GM19438 (cell line): ENCODE measurements at regions not wholly inside any gene's neighbourhood (a gene's known extent, or its start where the extent isn't known, plus 50 kb on each side); places are given as distances from the start of the nearest gene placed in this dataset.
"Not testable (repeated sequence)": the region's sequence is repeated elsewhere in the genome, so short reads cannot be mapped to it uniquely, and the experiment has no call there.

ENCODE experiments used
- ATAC-seq: cut with Tn5 transposase; IDR thresholded peaks from one replicate; pipeline ENCODE4 v1.9.1; 2021; ENCODE audit warnings: low read depth; ENCODE audit not compliant: unreplicated experiment

DNA sequence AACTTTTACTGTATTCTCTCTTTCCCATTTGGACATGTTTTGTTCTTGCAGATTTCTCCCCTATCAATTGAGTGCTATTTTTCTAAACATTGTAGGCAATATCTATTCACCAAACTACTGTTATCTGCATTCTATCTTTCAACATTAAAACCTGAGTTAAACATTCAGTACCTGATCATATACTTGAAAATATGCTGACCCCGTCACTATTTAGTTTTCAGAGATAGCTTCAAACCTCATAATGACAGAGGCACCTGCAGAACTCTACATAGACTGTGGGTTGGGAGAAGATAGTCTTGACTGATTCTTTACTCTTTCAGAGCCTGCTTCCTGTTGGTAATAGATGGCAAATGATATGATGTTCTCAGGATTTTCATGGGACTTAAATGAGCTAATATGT lies 965.7 kb upstream of the GOT2 start:
- no peak for ATAC-seq

DNA sequence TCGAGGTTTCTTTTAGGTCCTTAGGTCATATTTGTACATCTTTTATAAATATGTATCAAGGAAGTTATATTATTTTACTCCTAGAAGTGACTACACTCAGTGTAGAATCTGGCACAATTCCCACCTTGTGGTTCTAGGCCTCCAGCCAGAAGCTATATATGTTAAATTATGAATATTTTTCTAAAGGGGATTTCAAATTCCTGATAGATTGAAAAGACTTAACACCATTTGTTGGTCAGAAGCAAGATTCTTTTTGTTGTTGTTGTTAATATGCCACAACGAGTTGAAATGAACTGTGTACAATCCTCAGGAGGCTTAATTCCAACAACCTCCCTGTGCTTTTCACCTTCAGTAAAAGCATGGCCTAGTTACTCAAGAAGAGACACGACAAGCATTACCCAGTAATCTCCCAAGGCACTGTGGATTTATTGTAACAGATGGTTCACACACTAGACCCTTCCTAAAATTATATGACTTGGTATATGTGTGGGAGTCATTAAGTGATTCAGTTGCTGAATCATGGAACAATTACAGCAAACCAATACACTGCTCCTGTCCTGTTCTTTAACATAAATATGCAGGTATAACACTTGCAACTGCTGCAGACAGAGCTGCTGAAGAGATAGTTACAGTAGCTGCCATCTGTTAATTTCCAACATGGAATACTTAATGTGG lies 964.4 kb upstream of the GOT2 start:
- no peak for ATAC-seq

DNA sequence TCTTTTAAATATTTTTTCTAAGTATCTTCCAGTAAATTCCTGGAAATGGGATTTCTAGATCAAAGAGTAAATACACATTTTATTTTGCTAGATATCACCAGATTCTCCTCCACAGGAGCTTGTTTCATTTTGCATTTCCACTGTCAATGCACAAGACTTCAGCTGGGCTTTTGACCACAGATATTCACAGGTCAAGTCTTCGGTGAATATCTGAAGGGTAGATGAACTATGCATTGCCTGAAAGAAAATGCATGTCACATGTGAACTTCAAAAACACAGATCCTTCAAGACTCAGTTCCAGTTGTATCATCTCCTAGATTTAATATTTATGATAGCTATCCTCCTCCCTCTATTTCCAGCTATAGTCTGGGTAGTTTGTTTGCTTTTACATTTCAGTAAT lies 963.6 kb upstream of the GOT2 start:
- no peak for ATAC-seq

DNA sequence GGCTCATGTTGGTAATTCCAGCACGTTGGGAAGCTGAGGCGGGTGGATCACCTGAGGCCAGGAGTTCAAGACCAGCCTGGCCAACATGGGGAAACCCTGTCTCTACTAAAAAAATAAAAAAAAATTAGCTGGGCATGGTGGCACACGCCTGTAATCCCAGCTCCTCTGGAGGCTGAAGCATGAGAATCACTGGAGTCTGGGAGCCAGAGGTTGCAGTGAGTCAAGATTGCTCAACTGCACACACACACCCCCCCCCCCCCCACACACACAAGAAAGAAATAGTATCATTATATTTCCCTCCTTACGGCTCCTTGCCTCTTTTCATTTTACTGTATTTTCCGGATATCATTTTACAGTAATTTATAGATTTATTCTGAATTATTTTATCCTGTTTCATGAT lies 963.1 kb upstream of the GOT2 start:
- ATAC-seq: no peak

DNA sequence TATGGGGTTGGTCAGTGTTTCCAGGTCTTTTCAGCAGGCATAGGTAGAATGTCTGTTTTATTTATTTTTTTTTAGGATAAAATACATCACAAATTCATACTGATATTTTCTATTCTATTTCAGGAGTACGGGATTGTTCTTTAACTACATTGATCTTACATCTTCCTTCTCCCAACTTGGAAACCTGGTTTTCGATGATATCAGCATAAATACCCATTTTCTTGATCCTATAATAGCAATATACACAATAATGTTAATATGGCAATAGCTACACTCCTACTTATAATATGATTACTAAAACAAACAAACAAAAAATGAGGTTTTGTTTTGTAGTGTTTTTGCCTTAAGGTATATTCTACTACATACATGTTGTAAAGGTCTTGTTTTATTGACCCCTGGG lies 962.4 kb upstream of the GOT2 start:
- no peak for ATAC-seq

DNA sequence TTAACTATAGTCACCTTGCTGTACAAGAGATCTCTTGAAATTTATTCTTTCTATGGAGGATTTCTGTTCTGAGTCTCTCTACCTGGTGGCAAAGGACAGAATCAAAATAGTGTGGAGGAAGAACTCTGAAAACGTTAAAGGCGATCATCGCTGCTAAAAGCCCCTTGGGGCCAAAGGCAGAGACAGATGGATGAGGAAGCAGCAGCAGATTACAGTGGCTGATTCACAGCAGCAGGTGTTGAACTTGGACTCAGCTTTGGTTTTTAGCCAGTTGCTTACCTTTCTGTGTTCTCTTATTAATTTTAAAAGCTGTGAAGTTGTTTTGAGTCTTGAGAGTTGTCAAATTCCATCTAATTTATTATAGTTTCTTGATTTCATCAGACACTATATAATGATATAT lies 956.1 kb upstream of the GOT2 start:
- ATAC-seq: no peak

DNA sequence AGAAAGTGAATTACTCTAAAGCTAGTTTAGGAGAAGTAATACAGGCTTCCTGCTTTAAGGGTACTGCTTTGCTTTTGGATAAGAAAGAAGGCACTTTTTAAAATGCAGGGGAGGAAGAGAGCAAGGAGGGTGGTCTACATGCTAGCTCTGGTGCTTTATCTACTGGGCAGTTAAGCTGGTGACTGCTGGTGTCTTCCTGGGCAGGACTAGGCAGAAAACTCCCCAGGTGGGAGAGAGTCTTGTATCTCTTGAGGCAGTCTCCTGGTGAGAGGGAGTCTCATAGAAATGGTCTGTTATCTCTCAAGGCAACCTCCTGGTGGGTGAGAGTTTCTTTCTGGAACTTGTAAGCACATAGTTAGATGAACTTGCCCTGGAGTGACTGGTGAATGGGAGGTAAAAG lies 953.9 kb upstream of the GOT2 start:
- ATAC-seq: no peak

DNA sequence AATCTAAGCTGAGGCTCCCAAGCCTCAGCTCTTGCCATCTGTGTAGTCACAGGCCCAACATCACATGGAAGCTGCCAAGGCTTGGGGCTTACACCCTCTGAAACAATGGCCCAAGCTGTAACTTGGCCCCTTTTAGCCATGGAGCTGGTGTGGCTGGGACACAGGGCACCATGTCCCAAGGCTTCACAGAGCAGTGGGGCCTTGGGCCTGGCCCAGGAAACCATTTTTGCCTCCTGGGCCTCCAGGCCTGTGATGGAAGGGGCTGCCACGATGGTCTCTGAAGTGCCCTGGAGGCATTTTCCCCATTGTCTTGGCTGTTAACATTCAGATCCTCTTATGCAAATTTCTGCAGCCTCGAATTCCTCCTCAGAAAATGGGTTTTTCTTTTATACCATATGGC lies 952.3 kb upstream of the GOT2 start:
- ATAC-seq: no peak

DNA sequence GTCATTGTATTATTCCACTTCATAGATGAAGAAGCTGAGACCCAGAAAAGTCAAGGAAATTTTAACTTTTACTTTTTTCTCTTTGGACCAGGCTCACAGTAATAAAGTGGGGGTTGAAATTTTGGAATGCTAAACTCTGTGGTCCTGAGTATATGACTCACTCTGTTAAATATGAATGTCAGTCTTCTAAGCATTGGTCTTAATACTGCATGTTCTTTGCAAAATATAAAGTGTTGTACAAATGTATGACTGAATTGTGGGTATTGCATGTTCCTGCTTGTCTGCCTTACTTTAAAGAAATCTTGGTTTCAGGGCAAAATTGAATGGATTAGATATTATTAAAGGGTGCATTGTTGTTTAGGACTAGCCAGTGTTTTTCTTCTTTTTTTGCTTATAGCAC lies 950.8 kb upstream of the GOT2 start:
- no peak for ATAC-seq

DNA sequence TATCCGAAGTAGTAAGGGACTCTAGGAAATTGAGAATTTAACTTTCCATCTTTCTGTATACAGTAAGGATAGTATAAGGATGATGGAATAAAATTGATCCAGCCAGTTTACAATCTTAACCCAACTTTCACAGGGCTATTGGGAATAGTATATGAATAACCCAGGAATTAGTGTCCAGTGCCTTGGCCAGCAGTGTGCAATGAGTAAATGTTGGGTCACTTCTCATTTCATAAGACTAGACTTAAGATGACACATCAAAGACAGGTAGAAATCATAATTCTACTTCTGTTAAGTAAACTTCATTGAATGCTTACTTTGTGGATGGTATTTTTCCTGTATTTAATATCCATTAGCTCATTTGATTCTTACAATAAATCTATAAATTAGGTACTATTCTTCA lies 949.6 kb upstream of the GOT2 start:
- ATAC-seq: no peak

DNA sequence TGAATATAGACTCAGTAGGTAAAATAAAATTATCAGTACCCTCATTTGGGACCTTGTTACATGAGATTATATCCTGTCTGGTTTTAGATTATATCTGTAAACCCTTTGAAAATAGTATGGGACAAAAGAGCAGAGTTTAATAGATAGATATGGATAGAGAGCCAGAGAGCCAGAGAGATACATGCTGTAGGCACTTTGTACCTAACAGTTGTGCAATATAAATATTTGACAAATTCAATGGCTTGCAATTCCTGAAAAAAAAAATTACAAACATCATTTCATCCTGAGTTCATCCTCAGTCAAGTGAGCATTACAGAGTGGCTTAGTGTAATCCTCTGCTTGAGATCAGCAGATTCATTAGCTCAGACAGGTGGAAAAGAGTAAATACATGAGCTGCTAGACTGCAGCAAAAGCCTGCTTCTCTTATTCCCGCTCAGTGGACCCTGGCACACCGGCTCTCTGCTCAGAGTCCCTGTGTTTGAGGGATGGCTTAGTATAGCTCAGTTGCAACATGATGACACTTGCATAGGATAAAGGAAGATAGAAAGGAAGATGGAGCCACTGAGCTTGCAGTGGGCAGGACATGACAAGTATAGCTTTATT lies 931.6 kb upstream of the GOT2 start:
- ATAC-seq: no peak

DNA sequence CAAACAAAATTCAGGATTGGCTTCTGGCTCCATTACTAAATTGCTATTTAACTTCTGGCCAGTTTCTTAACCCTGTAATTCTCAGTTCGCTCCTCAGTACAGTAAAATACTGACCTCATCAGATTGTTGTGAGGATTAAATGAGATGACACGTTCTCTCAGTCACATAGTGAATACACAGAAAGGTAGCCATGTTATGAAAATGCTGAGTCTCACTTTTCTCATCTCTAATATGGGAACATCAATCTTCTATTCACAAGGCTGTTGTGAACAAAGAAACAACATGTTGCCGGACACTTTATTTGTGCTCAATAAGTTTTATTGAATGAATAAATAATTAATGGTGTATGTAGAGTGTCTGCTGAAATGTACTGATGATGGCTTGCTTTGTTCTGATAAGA lies 924.5 kb upstream of the GOT2 start:
- ATAC-seq: no peak

DNA sequence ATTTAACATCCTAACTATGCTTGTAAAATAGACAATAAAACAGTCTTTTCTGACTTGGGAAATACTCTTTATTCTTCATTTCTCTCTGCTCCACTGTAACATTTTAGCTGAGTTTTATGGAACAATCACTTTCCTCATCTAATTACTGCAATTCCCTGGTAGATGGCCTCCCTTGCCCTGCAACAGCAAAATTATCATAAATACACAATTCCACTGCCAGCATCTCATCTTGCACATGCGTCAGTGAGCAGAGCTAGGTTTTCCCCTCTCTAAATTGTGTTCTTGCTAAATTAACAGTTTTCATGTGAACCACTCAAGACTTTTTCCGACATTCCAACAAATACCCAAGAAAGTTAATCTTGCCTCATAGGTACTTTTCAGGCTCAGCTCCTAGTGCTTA lies 920.9 kb upstream of the GOT2 start:
- ATAC-seq: no peak

DNA sequence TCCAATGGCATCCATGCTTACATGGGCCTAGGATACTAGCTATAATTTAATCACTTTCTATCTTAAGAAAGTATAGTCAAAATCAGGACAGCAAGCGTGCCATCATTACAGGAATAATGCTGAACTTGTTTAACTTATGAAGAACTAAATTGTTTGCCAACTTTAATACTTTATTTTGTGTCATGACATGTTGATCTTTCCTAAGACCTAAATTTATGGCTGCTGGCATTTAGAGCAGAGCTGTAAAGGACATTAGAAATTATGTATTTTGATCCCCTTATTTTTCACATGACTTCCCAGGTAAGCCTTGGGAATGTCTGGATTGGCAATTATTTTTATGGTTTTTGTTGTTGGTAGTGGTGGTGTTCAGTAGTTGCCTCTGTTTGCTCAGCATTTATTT lies 920.3 kb upstream of the GOT2 start:
- ATAC-seq: no peak

DNA sequence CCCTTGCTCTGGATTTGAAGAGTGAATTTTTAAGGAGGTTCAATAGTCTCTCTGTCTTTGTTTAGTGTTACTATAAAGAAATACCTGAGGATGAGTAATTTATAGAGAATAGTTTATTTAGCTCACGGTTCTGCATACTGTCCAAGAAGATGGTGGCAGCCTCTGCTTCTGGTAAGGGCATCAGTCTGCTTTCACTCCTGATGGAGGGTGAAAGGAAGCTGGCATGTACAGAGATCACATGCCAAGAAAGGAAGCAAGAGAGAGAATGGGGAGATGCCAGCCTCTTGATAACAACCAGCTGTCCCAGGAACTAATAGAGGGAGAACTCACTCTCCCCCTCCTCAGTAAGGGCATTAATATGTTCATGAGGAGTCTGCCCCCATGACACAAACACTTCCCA lies 917.5 kb upstream of the GOT2 start:
- ATAC-seq: no peak

DNA sequence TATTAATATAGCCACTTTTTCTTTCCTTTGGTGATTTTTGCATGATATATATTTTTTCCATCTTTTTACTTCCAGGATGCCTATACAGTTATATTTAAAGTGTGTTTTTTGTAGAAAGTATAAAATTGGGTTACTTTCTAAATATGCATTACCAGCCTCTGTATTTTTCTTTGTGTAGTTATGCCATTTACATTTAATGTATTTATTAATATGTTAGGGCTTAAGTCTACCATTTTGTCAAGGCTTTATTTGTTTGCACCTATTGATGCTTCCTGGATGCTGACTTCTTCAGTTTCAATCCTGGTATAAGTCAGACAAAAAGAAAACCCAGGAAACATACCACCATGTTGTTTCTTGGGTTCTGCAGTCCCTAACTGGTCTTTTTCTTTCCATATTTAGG lies 911.1 kb upstream of the GOT2 start:
- no peak for ATAC-seq

DNA sequence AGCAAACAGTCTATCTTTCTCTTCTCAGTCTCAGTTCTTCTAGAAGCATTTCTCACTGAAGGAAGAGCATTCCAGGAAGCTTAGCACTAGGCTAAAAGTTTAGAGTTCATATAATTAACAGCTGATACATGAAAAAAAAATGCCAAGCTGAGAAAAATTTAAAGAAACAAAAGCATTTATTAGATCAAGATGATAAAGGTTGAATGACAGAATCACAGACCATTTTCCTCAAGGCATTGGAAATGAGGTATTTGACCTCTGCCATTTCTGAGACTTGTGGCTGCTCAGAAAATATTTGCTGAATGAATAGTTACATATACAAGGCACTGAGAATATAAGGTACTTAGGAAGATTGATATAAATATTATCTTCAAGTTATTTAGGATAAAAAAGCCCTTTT lies 901.6 kb upstream of the GOT2 start:
- no peak for ATAC-seq

DNA sequence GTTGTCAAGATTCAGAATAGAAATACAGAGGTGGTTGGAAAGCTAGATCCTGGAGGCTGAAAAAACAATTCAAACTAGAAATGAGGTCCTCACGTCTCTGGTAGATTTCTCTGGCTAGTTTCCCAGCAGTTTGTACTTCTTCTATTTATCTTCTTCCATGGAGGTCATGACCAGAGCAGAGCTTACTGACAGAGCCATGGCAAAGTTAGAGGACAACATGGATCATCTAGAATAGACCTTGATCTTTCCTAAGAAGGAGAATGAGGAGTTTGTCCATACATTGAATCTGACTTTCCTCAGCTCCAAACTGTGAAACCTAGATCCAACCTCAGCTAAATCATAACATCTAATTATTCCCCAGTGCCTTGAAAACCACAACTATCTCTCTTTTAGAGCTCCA lies 900.8 kb upstream of the GOT2 start:
- ATAC-seq: no peak

DNA sequence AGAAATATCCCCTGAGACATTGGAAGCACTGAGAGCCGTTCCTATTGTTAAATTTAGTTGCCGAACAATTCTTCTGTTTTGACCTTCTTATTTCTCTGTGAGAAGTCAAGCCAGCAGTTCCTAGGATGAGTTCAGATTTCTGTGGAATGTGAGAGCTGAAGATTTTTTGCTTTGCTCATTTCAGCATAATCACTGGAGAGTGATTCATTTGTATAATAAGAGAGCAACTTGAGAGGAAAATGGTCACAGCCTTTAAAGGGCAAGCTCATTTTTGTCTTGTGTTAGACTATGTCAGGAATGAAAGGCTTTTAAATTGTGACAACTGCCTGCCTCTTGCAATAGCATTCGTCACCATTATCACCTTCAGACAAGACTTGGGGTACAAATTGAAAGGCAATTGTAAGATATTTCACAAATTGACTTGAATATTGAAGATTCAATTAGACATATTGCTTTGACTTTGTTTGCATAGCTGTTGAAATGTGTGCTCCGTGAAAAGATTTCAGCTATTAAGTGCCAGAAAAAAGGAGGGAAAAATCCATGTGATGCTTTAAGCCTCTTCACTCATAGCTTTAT lies 900.0 kb upstream of the GOT2 start:
- no peak for ATAC-seq

DNA sequence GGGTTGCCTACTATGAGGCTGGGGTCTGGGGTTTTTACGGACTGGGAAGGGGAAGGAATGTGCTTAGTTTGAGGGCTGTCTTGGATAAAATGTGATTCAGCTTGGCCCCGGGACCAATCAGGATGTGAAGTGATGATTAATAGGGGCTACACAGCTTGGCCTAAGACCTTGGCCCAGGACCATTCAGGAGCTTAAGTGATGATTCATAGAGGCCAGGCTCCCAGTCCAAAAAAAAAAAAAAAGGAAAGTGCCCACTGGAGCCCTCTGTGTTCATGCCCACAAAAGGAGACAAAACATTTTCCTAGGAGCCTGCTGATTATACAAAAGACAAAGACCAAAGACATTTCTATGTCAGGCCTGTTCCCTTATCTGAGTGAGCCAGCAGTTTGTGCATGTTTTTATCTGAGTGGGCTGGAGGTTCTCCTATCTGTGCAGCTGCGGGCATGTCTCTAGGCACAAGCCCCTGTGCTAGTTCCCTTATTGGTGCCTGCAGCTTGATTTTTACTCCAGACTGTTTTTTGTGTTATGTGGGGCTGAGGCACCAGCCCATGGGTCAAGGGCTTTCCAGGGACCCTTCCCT lies 898.2 kb upstream of the GOT2 start:
- no peak for ATAC-seq

DNA sequence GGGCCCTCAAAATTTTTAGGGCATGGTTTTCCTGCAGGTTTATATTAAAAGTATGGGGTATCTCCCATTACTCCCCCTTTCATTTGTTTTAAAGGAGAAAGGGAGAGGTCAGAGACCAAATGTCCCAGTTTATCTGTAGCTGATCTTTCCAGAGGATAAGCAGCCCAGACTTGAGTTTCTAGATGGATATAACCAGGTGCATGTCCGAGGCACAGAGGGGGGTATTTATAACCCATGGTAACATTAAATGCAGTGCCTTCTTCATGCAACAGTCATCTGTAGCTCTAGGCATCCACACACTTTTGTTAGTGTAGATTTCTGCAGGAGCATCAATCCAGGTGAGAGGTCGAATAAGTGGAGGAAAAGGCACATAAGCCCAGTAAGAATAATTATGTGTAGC lies 890.3 kb upstream of the GOT2 start:
- ATAC-seq: not testable (repeated sequence)
